ENCODE measurements at regions not wholly inside any gene's neighbourhood (a gene's known extent, or its start where the extent isn't known, plus 50 kb on each side); places are given as distances from the start of the nearest gene placed in this dataset.
"Not testable (repeated sequence)": the region's sequence is repeated elsewhere in the genome, so short reads cannot be mapped to it uniquely, and the experiment has no call there.

DNA sequence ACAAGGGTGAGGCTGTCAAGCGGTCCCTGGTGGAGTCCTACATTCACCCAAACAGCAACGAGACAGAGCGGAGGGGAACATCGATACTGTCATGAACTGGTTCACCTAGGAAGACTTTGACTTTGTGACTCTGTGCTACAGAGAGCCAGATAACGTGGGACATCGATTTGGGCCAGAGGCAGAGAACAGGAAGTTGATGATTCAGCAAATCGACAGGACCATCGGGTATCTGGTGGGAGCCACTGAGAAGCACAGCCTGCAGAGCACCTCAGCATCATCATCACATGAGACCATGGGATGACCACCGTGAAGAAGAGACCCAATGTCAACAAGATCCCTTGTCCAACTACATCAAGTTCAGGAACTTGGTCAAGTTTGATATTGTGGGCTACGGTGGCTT, 104.1 kb upstream of the DRD5 start:
- not testable (repeated sequence) for TF ChIP-seq EZH2 (IDR thresholded peaks at IDR 0.05; ENCODE audit: borderline replicate concordance, low read length)
- TF ChIP-seq, protein P1, sequence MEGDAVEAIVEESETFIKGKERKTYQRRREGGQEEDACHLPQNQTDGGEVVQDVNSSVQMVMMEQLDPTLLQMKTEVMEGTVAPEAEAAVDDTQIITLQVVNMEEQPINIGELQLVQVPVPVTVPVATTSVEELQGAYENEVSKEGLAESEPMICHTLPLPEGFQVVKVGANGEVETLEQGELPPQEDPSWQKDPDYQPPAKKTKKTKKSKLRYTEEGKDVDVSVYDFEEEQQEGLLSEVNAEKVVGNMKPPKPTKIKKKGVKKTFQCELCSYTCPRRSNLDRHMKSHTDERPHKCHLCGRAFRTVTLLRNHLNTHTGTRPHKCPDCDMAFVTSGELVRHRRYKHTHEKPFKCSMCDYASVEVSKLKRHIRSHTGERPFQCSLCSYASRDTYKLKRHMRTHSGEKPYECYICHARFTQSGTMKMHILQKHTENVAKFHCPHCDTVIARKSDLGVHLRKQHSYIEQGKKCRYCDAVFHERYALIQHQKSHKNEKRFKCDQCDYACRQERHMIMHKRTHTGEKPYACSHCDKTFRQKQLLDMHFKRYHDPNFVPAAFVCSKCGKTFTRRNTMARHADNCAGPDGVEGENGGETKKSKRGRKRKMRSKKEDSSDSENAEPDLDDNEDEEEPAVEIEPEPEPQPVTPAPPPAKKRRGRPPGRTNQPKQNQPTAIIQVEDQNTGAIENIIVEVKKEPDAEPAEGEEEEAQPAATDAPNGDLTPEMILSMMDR (conservative IDR thresholded peaks at IDR 0.05 in 1 of 2, IDR thresholded peaks at IDR 0.05 in 1 of 2; ENCODE audit: extremely low read depth in 1 of 2, insufficient read depth in 1 of 2, low read depth in 1 of 2, low read length in 2 of 2) = not testable (repeated sequence)
